Body of pancreas (tissue), 4 donors: ENCODE measurements at regions not wholly inside any gene's neighbourhood (a gene's known extent, or its start where the extent isn't known, plus 50 kb on each side); places are given as distances from the start of the nearest gene placed in this dataset.

ENCODE experiments used
- ATAC-seq: fragments of 150-250 bp; one replicate; pipeline ENCODE4 v1.9.1; 2016
- DNase-seq, 4 donors: peaks; one replicate each; pipeline ENCODE4 v3.0.0-alpha.2; 2019
- H3K27ac ChIP-seq, 4 donors: fragments of 200-600 bp; sonication (generic); 1 replicate in 3 of 4; 2 replicates in 1 of 4; pipeline versions ENCODE4 v1.5.1 to v1.6.1; 2016 to 2019; ENCODE audit warnings: mild to moderate bottlenecking in 1 of 4, mixed read lengths in 1 of 4, moderate library complexity in 1 of 4
- H3K27me3 ChIP-seq, 2 donors: fragments of 200-600 bp; sonication (generic); one replicate each; pipeline ENCODE4 v1.6.0; 2016; ENCODE audit warnings: mild to moderate bottlenecking in 1 of 2
- H3K36me3 ChIP-seq, 2 donors: fragments of 200-600 bp; sonication (generic); replicated peaks in 1 of 2; 2 replicates each; pipeline ENCODE4 v1.5.1; 2016; ENCODE audit warnings: low read depth in 2 of 2; ENCODE audit not compliant: insufficient read depth in 1 of 2
- H3K4me1 ChIP-seq: fragments of 200-600 bp; sonication (generic); one replicate; pipeline ENCODE4 v1.6.0; 2016
- H3K4me3 ChIP-seq, 2 donors: fragments of 200-600 bp; sonication (generic); 1 replicate in 1 of 2; 2 replicates in 1 of 2; pipeline ENCODE4 v1.5.1; 2016 to 2019
- H3K9me3 ChIP-seq, 3 donors: fragments of 200-600 bp; sonication (generic); 1 replicate in 2 of 3; 2 replicates in 1 of 3; pipeline ENCODE4 v1.5.1; 2016
- POLR2A ChIP-seq, 3 donors: fragments of 450-650 bp; IDR thresholded peaks; one replicate each; pipeline ENCODE4 v1.6.1; 2016; ENCODE audit warnings: antibody characterized with exemption in 3 of 3, mild to moderate bottlenecking in 2 of 3
- WGBS, 2 donors: methylation state at CpG; one replicate each; pipeline ENCODE4 v1.1.5; 2017; 5-methylcytosine and 5-hydroxymethylcytosine counted together
- intact Hi-C: fragments of 100-400 bp; cut with DNase I; formaldehyde crosslinking; loops from one replicate; pipeline ENCODE4 v1.15.1; 2023
- TF ChIP-seq, protein P1 (sequence below), 7 experiments: fragments of 450-650 bp in 4 of 7; fragments of 200-600 bp in 3 of 7; sonication (generic) in 3 of 7; IDR thresholded peaks; one replicate each; pipeline ENCODE4 v1.5.1; 2016 to 2019; ENCODE audit warnings: antibody characterized with exemption in 7 of 7

DNA sequence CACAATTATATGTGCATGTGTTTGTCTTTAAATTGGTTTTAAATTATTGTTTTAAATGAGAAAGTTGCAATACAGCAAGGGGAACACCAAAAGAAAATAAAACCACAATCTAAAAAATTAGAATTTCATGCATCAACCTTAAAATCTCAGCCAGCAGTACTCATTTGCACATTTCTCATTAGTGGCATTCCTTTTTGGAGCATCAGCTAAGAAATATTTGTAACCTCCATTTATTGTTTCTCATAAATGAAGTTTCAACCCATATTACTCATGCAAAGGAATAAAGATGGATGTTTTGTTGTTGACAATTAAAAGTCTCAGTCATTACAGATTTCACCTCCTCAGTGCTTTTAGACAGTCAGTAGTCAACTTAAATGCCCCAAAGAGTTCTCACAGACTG lies 160.1 kb downstream of the TBX15 start:
- no peak for DNase-seq
- Histone ChIP-seq H3K4me3 (no peak overlapping the region), H3K27me3 (no peaks in the 10 kb centered on the region), H3K9me3 (peaks cover 0 to 8% (median 0%) of the 10 kb centered on the region in 3 donors), H3K4me1 (no peaks in the 10 kb centered on the region), H3K36me3 (no peaks in the 10 kb centered on the region), H3K27ac (no peak overlapping the region)
- ATAC-seq, result no peak
- intact Hi-C loops, result no loop called here
- TF ChIP-seq, protein P1, sequence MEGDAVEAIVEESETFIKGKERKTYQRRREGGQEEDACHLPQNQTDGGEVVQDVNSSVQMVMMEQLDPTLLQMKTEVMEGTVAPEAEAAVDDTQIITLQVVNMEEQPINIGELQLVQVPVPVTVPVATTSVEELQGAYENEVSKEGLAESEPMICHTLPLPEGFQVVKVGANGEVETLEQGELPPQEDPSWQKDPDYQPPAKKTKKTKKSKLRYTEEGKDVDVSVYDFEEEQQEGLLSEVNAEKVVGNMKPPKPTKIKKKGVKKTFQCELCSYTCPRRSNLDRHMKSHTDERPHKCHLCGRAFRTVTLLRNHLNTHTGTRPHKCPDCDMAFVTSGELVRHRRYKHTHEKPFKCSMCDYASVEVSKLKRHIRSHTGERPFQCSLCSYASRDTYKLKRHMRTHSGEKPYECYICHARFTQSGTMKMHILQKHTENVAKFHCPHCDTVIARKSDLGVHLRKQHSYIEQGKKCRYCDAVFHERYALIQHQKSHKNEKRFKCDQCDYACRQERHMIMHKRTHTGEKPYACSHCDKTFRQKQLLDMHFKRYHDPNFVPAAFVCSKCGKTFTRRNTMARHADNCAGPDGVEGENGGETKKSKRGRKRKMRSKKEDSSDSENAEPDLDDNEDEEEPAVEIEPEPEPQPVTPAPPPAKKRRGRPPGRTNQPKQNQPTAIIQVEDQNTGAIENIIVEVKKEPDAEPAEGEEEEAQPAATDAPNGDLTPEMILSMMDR (IDR thresholded peaks at IDR 0.05), result no peak
- TF ChIP-seq POLR2A (IDR thresholded peaks at IDR 0.05), result no peak

GRCh38 chr1:118827636-118828035 lies 160.5 kb downstream of the TBX15 start:
- H3K36me3 ChIP-seq, result no peaks in the 10 kb centered on the region
- no peaks in the 10 kb centered on the region for H3K4me1 ChIP-seq
- H3K27ac ChIP-seq, result no peak overlapping the region
- no peaks in the 10 kb centered on the region for H3K27me3 ChIP-seq
- no peak for TF ChIP-seq POLR2A (IDR thresholded peaks at IDR 0.05)
- TF ChIP-seq, protein P1 (IDR thresholded peaks at IDR 0.05), result no peak
- 43 to 67% methylated on average over 1 of the region's 1 CpG for WGBS, 2 donors
- no peak for ATAC-seq
- DNase-seq, result no peak
- peaks cover 0 to 8% (median 0%) of the 10 kb centered on the region in 3 donors for H3K9me3 ChIP-seq
- intact Hi-C loops, result no loop called here
- H3K4me3 ChIP-seq, result no peak overlapping the region

GRCh38 chr1:118827207-118827606 lies 160.9 kb downstream of the TBX15 start:
- no peaks in the 10 kb centered on the region for H3K4me1 ChIP-seq
- H3K4me3 ChIP-seq, result no peak overlapping the region
- H3K27ac ChIP-seq, result no peak overlapping the region
- TF ChIP-seq POLR2A (IDR thresholded peaks at IDR 0.05), result no peak
- TF ChIP-seq, protein P1 (IDR thresholded peaks at IDR 0.05), result no peak
- 56% methylated on average over 3 of the region's 3 CpGs for WGBS, 2 donors
- no peak for ATAC-seq
- H3K27me3 ChIP-seq, result no peaks in the 10 kb centered on the region
- no peaks in the 10 kb centered on the region for H3K36me3 ChIP-seq
- peaks cover 0 to 8% (median 0%) of the 10 kb centered on the region in 3 donors for H3K9me3 ChIP-seq
- no peak for DNase-seq
- intact Hi-C loops, result no loop called here

DNA sequence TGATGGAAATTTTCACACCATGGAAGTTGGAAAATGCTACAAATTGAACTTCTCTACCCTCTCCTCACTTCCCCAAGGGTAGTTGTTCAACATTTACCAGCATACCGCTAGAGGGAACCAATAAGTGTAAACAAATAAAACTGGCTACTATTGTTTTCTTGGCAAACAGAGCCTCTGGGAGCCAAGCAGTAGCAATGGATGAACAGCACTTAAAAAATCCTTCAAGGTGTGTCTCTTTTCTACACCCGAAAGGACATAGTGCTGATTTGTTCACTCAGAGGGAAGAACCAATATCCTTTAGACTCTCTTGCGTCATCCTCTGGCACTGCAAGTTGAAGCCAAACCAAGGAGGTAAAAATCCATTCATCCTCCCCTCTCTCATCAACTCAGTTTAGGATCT lies 161.5 kb downstream of the TBX15 start:
- Histone ChIP-seq H3K27ac (no peak overlapping the region), H3K4me1 (no peaks in the 10 kb centered on the region), H3K9me3 (peaks cover 0 to 8% (median 0%) of the 10 kb centered on the region in 3 donors), H3K4me3 (no peak overlapping the region), H3K36me3 (no peaks in the 10 kb centered on the region), H3K27me3 (no peaks in the 10 kb centered on the region)
- no peak for TF ChIP-seq POLR2A (IDR thresholded peaks at IDR 0.05)
- TF ChIP-seq, protein P1 (IDR thresholded peaks at IDR 0.05), result no peak
- no peak for ATAC-seq
- DNase-seq, result no peak
- intact Hi-C loops, result no loop called here
- WGBS, 2 donors, result 33 to 57% methylated on average over 3 of the region's 3 CpGs

DNA sequence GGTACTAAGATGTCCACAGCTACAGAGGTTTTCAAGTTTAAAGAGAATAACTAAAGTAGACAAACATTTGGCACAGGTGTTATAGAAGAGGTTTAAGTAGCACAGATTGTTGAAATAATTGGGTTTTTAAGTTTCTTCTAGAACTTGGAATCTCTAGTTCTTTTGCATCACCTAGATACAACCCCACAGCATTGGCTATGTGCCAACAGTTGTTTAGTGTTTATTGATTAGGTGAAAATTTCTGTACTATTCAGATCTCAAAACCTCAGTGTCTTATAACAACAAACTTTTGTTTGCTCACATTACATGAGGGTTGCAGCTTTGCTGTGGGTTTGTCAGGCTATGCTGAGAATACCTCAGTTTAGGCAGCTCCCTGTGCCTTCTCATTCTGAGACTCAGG lies 162.5 kb downstream of the TBX15 start:
- intact Hi-C loops, result no loop called here
- Histone ChIP-seq H3K4me1 (no peaks in the 10 kb centered on the region), H3K9me3 (no peaks in the 10 kb centered on the region), H3K36me3 (no peaks in the 10 kb centered on the region), H3K27ac (no peak overlapping the region), H3K4me3 (no peak overlapping the region), H3K27me3 (no peaks in the 10 kb centered on the region)
- no peak for TF ChIP-seq POLR2A (IDR thresholded peaks at IDR 0.05)
- TF ChIP-seq, protein P1 (IDR thresholded peaks at IDR 0.05), result no peak
- ATAC-seq (no peak), DNase-seq (no peak)
